IMR-90 (cell line): ENCODE measurements at regions not wholly inside any gene's neighbourhood (a gene's known extent, or its start where the extent isn't known, plus 50 kb on each side); places are given as distances from the start of the nearest gene placed in this dataset.

ENCODE experiments used
- ATAC-seq: fragments of 200-7000 bp; cut with Tn5 transposase; 2 replicates; pipeline ENCODE4 v1.9.1; 2020; ENCODE audit warnings: low read depth, mild to moderate bottlenecking, moderate library complexity
- BruUV-seq: library from RNA; stranded (reverse); fragments of 400-500 nt; replicated peaks from 2 replicates; lab custom pipeline; 2021; lab: Mats Ljungman, UMichigan
- CTCF ChIA-PET: fragments of 300-600 bp; formaldehyde crosslinking; extraction: SDS; loops from one replicate; lab custom pipeline; 2021; ENCODE audit warnings: antibody characterized with exemption; lab: Yijun Ruan, JAX
- POLR2A ChIA-PET: fragments of 300-600 bp; sonication (Branson Sonifier 250); formaldehyde crosslinking; loops from one replicate; lab custom pipeline; 2022; ENCODE audit warnings: antibody characterized with exemption; ENCODE audit not compliant: unreplicated experiment; lab: Charles Lee
- DNase-seq: peaks from one replicate; pipeline ENCODE4 v3.0.0; 2013
- H2AFZ ChIP-seq: replicated peaks from 2 replicates; pipeline ENCODE3; 2013; ENCODE audit warnings: low read length, mild to moderate bottlenecking; ENCODE audit not compliant: poor library complexity
- H2AK5ac ChIP-seq: 2 replicates; pipeline ENCODE4 v1.6.1; 2013; ENCODE audit warnings: low read depth, low read length, inconsistent platforms
- H2AK9ac ChIP-seq: replicated peaks from 2 replicates; pipeline ENCODE3; 2013; ENCODE audit warnings: mild to moderate bottlenecking, low read depth, low read length, moderate library complexity; ENCODE audit not compliant: poor library complexity
- H2BK120ac ChIP-seq: 2 replicates; pipeline ENCODE4 v1.6.1; 2013; ENCODE audit warnings: low read depth, low read length, inconsistent platforms
- H2BK15ac ChIP-seq: 3 replicates; pipeline ENCODE4 v1.6.1; 2013; ENCODE audit warnings: low read depth, low read length, inconsistent platforms
- H2BK20ac ChIP-seq: 2 replicates; pipeline ENCODE4 v1.6.1; 2013; ENCODE audit warnings: low read depth, mild to moderate bottlenecking, inconsistent platforms, low read length, moderate library complexity
- H2BK5ac ChIP-seq: 2 replicates; pipeline ENCODE4 v1.6.1; 2013; ENCODE audit warnings: mild to moderate bottlenecking, low read depth, low read length, inconsistent platforms; ENCODE audit not compliant: poor library complexity, severe bottlenecking
- H3K14ac ChIP-seq: replicated peaks from 2 replicates; pipeline ENCODE4 v1.6.1; 2013; ENCODE audit warnings: low read depth, low read length, inconsistent platforms
- H3K18ac ChIP-seq: 2 replicates; pipeline ENCODE4 v1.6.1; 2013; ENCODE audit warnings: low read depth, low read length, control low read depth
- H3K23ac ChIP-seq: 2 replicates; pipeline ENCODE4 v1.6.1; 2013; ENCODE audit warnings: low read depth, low read length, inconsistent platforms
- H3K27ac ChIP-seq: 2 replicates; pipeline ENCODE4 v1.5.1; 2013; ENCODE audit warnings: mild to moderate bottlenecking, control low read depth, low read length; ENCODE audit not compliant: insufficient read depth
- H3K27me3 ChIP-seq: 2 replicates; pipeline ENCODE4 v1.6.1; 2013; ENCODE audit warnings: low read length; ENCODE audit not compliant: control insufficient read depth, insufficient read depth
- H3K36me3 ChIP-seq: 2 replicates; pipeline ENCODE4 v1.6.1; 2013; ENCODE audit warnings: low read length, mixed read lengths; ENCODE audit not compliant: control insufficient read depth, insufficient read depth
- H3K4ac ChIP-seq: 2 replicates; pipeline ENCODE4 v1.6.1; 2013; ENCODE audit warnings: low read depth, low read length, inconsistent platforms
- H3K4me1 ChIP-seq: 2 replicates; pipeline ENCODE4 v1.6.1; 2013; ENCODE audit warnings: low read length, mixed read lengths; ENCODE audit not compliant: control insufficient read depth, insufficient read depth
- H3K4me2 ChIP-seq: 2 replicates; pipeline ENCODE4 v1.6.1; 2013; ENCODE audit warnings: low read depth, mild to moderate bottlenecking, control low read depth, low read length, moderate library complexity
- H3K4me3 ChIP-seq: 2 replicates; pipeline ENCODE4 v1.5.1; 2013; ENCODE audit warnings: low read depth, mild to moderate bottlenecking, control low read depth, low read length, moderate library complexity; ENCODE audit not compliant: insufficient read depth
- H3K56ac ChIP-seq: 2 replicates; pipeline ENCODE4 v1.6.1; 2013; ENCODE audit warnings: low read length, inconsistent platforms; ENCODE audit not compliant: insufficient read depth; ENCODE audit errors: extremely low read depth
- H3K79me1 ChIP-seq, 2 experiments: 2 replicates each; pipeline ENCODE4 v1.6.1; 2013; ENCODE audit warnings: low read length in 2 of 2, inconsistent platforms in 1 of 2, low read depth in 1 of 2
- H3K9ac ChIP-seq: 2 replicates; pipeline ENCODE4 v1.6.1; 2013; ENCODE audit warnings: low read depth, low read length, control low read depth
- H3K9me1 ChIP-seq: 2 replicates; pipeline ENCODE4 v1.6.1; 2013; ENCODE audit warnings: low read length, inconsistent platforms; ENCODE audit not compliant: insufficient read depth
- H3K9me3 ChIP-seq: 2 replicates; pipeline ENCODE4 v1.6.1; 2013; ENCODE audit warnings: low read length; ENCODE audit not compliant: control insufficient read depth, insufficient read depth
- H4K20me1 ChIP-seq: 2 replicates; pipeline ENCODE4 v1.6.1; 2013; ENCODE audit warnings: low read length, inconsistent platforms; ENCODE audit not compliant: insufficient read depth
- H4K5ac ChIP-seq: 2 replicates; pipeline ENCODE4 v1.6.1; 2013; ENCODE audit warnings: mild to moderate bottlenecking, low read depth, low read length, control low read depth
- H4K8ac ChIP-seq, 2 experiments: 2 replicates each; pipeline ENCODE4 v1.6.1; 2013; ENCODE audit warnings: low read depth in 2 of 2, low read length in 2 of 2, control low read depth in 1 of 2, inconsistent platforms in 1 of 2
- H4K91ac ChIP-seq: 2 replicates; pipeline ENCODE4 v1.6.1; 2013; ENCODE audit warnings: low read depth, low read length, inconsistent platforms; ENCODE audit not compliant: insufficient read depth
- CHD1 ChIP-seq: IDR thresholded peaks from 2 replicates; pipeline ENCODE4 v1.6.1; 2012; ENCODE audit warnings: low read depth, low read length, improper control_type of control experiment
- MAFK ChIP-seq: IDR thresholded peaks from 2 replicates; pipeline ENCODE4 v1.6.1; 2012; ENCODE audit warnings: low read depth, low read length, improper control_type of control experiment
- MXI1 ChIP-seq: IDR thresholded peaks from 2 replicates; pipeline ENCODE4 v1.6.1; 2012; ENCODE audit warnings: low read depth, mild to moderate bottlenecking, low read length, moderate library complexity, borderline replicate concordance
- NFE2L2 ChIP-seq: fragments of 150-350 bp; IDR thresholded peaks from 2 replicates; pipeline ENCODE4 v1.6.1; 2016; ENCODE audit warnings: low read depth, mild to moderate bottlenecking, low read length
- SMC3 ChIP-seq: fragments of 150-350 bp; IDR thresholded peaks from 2 replicates; pipeline ENCODE4 v1.6.1; 2016; ENCODE audit warnings: low read depth, mild to moderate bottlenecking, antibody characterized with exemption, low read length, moderate library complexity
- WGBS, 2 experiments: methylation state at CpG; one replicate each; pipeline versions ENCODE4 v1.1.5 to v1.1.7; 2013; ENCODE audit warnings: missing lambda C conversion rate in 2 of 2; ENCODE audit not compliant: insufficient read length in 1 of 2; ENCODE audit errors: extremely low coverage in 2 of 2; 5-methylcytosine and 5-hydroxymethylcytosine counted together
- dilution Hi-C: fragments of 300-500 bp; cut with HindIII; formaldehyde crosslinking; loops from one replicate; pipeline ENCODE4 v1.14.3; 2018; ENCODE audit warnings: low sequenced_read_pairs; ENCODE audit not compliant: unreplicated experiment
- in situ Hi-C: fragments of 300-500 bp; cut with MboI; formaldehyde crosslinking; loops from 3 replicates; pipeline ENCODE4 v1.14.3; 2019; ENCODE audit warnings: low sequenced_read_pairs, inconsistent platforms, mixed read lengths
- intact Hi-C: fragments of 100-400 bp; cut with micrococcal nuclease; formaldehyde crosslinking; loops from 2 replicates; pipeline ENCODE4 v1.10.0; 2022

DNA sequence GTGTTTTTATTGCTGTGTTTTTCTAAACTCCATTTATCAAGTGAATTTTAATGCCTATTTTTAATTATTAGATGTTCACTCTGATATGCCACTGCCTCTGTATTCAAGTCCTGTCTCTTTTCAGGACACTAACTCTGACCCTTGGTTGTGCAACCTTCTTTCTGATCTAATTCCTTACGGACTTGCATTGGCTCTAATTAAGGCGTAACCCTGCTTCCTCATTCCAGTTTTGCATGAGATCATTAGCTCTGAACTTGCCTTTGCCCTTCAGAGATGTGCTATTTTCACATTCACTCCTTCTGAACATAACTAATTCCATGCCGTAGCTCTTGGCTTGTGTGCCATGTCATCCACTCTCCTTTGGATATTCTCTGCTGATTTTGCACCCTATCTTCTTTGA lies 162.5 kb upstream of the TMEFF2 start:
- ChIA-PET POLR2A (no interaction called here), CTCF (no interaction called here)
- ATAC-seq (no peak), DNase-seq (no peak)
- Histone ChIP-seq H3K36me3 (no peaks in the 10 kb centered on the region), H2AK9ac (no peak overlapping the region), H3K9me3 (no peaks in the 10 kb centered on the region), H2BK15ac (no peak overlapping the region), H2BK120ac (no peak overlapping the region), H3K9ac (no peak overlapping the region), H2BK20ac (no peak overlapping the region), H3K4me2 (no peak overlapping the region), H3K18ac (no peak overlapping the region), H3K9me1 (no peaks in the 10 kb centered on the region), H3K56ac (no peak overlapping the region), H2AK5ac (no peak overlapping the region), H3K4me1 (no peaks in the 10 kb centered on the region), H3K27me3 (no peaks in the 10 kb centered on the region), H4K91ac (no peak overlapping the region), H4K20me1 (no peaks in the 10 kb centered on the region), H4K8ac (no peak overlapping the region), H3K4me3 (no peak overlapping the region), H4K5ac (no peak overlapping the region), H3K23ac (no peak overlapping the region), H3K4ac (no peak overlapping the region), H3K27ac (no peak overlapping the region), H2AFZ (no peak overlapping the region), H3K79me1 (no peaks in the 10 kb centered on the region), H3K14ac (no peak overlapping the region), H2BK5ac (no peak overlapping the region)
- dilution Hi-C loops (no loop called here), in situ Hi-C loops (no loop called here), intact Hi-C loops (no loop called here)
- 60% methylated on average over 3 of the region's 3 CpGs; no CpG with 5 or more reads in 1 of the 2 experiments for WGBS, 2 experiments
- TF ChIP-seq MXI1 (no peak), CHD1 (no peak), NFE2L2 (no peak), MAFK (no peak), SMC3 (no peak)
- no TSS peak for BruUV-seq
